HepG2 (cell line): ENCODE measurements at regions not wholly inside any gene's neighbourhood (a gene's known extent, or its start where the extent isn't known, plus 50 kb on each side); places are given as distances from the start of the nearest gene placed in this dataset.

Source experiments
- ATAC-seq: fragments of 200-7000 bp; cut with Tn5 transposase; 3 replicates; pipeline ENCODE4 v1.9.1; 2020; ENCODE audit warnings: mild to moderate bottlenecking, moderate library complexity
- BruUV-seq: library from RNA; stranded (reverse); fragments of 400-500 nt; replicated peaks from 2 replicates; lab custom pipeline; 2021; lab: Mats Ljungman, UMichigan
- CTCF ChIA-PET: fragments of 300-600 bp; formaldehyde crosslinking; extraction: SDS; loops from one replicate; lab custom pipeline; 2021; ENCODE audit warnings: low total read pairs, inconsistent platforms, low intra/inter-chr PET ratio; lab: Yijun Ruan, JAX
- POLR2A ChIA-PET: fragments of 350-600 bp; sonication (Branson Sonifier 250); formaldehyde crosslinking; loops from one replicate; lab custom pipeline; 2020; ENCODE audit warnings: antibody characterized with exemption, inconsistent platforms; lab: Yijun Ruan, JAX
- DNase-seq: peaks from one replicate; pipeline ENCODE4 v3.0.0-alpha.2; 2015; ENCODE audit warnings: low spot score
- FAIRE-seq: peaks from 3 replicates; lab custom pipeline; 2011; peaks lifted over from hg19 to GRCh38; lab: Jason Lieb, UNC
- H2AFZ ChIP-seq: one replicate; pipeline ENCODE4 v1.6.1; 2011; ENCODE audit warnings: low read length, inconsistent platforms
- H3K27ac ChIP-seq: fragments of 300-600 bp; 3 replicates; pipeline ENCODE4 v1.8.0; 2011; ENCODE audit warnings: mixed run types, mild to moderate bottlenecking, mixed read lengths, low read length, inconsistent platforms; ENCODE audit not compliant: insufficient read depth; ENCODE audit errors: extremely low read length
- H3K27me3 ChIP-seq, 2 experiments: fragments of 200-600 bp in 1 of 2; 2 replicates in 1 of 2; 3 replicates in 1 of 2; pipeline versions ENCODE4 v1.6.0 to v1.8.0; 2011; ENCODE audit warnings: low read length in 2 of 2, mild to moderate bottlenecking in 2 of 2, moderate library complexity in 2 of 2, inconsistent platforms in 1 of 2; ENCODE audit not compliant: insufficient read depth in 2 of 2, control insufficient read depth in 1 of 2
- H3K36me3 ChIP-seq, 2 experiments: fragments of 200-600 bp in 1 of 2; replicated peaks in 1 of 2; 2 replicates in 1 of 2; 3 replicates in 1 of 2; pipeline versions ENCODE4 v1.5.1 to v1.8.0; 2011; ENCODE audit warnings: low read length in 2 of 2, inconsistent platforms in 1 of 2; ENCODE audit not compliant: insufficient read depth in 2 of 2, control insufficient read depth in 1 of 2
- H3K4me1 ChIP-seq: 2 replicates; pipeline ENCODE4 v1.5.1; 2012; ENCODE audit warnings: low read length, inconsistent platforms; ENCODE audit not compliant: insufficient read depth
- H3K4me2 ChIP-seq: 2 replicates; pipeline ENCODE4 v1.6.0; 2011; ENCODE audit warnings: low read depth, low read length, inconsistent platforms
- H3K4me3 ChIP-seq, 3 experiments: fragments of 200-600 bp in 1 of 3; sonication (generic), shearing (Covaris generic) in 1 of 3; replicated peaks in 1 of 3; 2 replicates each; pipeline ENCODE4 v1.5.1; 2011 to 2016; ENCODE audit warnings: low read length in 3 of 3, inconsistent platforms in 2 of 3, low read depth in 2 of 3, mild to moderate bottlenecking in 2 of 3, control low read depth in 1 of 3, mixed read lengths in 1 of 3; ENCODE audit not compliant: insufficient read depth in 1 of 3
- H3K79me2 ChIP-seq: one replicate; pipeline ENCODE4 v1.6.1; 2011; ENCODE audit warnings: low read length, inconsistent platforms; ENCODE audit not compliant: insufficient read depth
- H3K9ac ChIP-seq: 2 replicates; pipeline ENCODE4 v1.6.0; 2011; ENCODE audit warnings: mild to moderate bottlenecking, low read depth, low read length, inconsistent platforms; ENCODE audit not compliant: insufficient read depth
- H3K9me3 ChIP-seq: 2 replicates; pipeline ENCODE4 v1.5.1; 2012; ENCODE audit warnings: mild to moderate bottlenecking, low read length
- H4K20me1 ChIP-seq: 2 replicates; pipeline ENCODE4 v1.6.0; 2011; ENCODE audit warnings: inconsistent platforms, mild to moderate bottlenecking, low read length, moderate library complexity; ENCODE audit not compliant: insufficient read depth
- E2F5 ChIP-seq: sonication (generic); formaldehyde crosslinking; conservative IDR thresholded peaks from 2 replicates; pipeline ENCODE4 v1.4.0; 2020; ENCODE audit warnings: missing genetic modification reagents
- RARG ChIP-seq: sonication (generic); formaldehyde crosslinking; IDR thresholded peaks from 2 replicates; pipeline ENCODE4 v1.4.0; 2020; ENCODE audit warnings: low read depth, mild to moderate bottlenecking, missing genetic modification reagents
- RORA ChIP-seq: sonication (generic); formaldehyde crosslinking; IDR thresholded peaks from 2 replicates; pipeline ENCODE4 v1.5.0; 2020; ENCODE audit warnings: mild to moderate bottlenecking, missing genetic modification reagents, moderate library complexity
- THAP7 ChIP-seq: sonication (generic); formaldehyde crosslinking; IDR thresholded peaks from 2 replicates; pipeline ENCODE4 v1.8.1; 2023; ENCODE audit warnings: mild to moderate bottlenecking, missing genetic modification reagents
- ZNF607 ChIP-seq: sonication (generic); formaldehyde crosslinking; IDR thresholded peaks from 2 replicates; pipeline ENCODE4 v1.5.1; 2020; ENCODE audit warnings: missing genetic modification reagents, mild to moderate bottlenecking, borderline replicate concordance
- WGBS: methylation state at CpG from one replicate; pipeline ENCODE4 v1.1.6; 2017; ENCODE audit warnings: low lambda C conversion rate; 5-methylcytosine and 5-hydroxymethylcytosine counted together
- in situ Hi-C: cut with HindIII; loops from 2 replicates; pipeline ENCODE4 v1.10.0; 2017; ENCODE audit warnings: low pct_unique_long_range_greater_than_20kb; ENCODE audit not compliant: extremely low pct_ligation_motif_present
- intact Hi-C: fragments of 100-400 bp; cut with micrococcal nuclease; formaldehyde crosslinking; loops from one replicate; pipeline ENCODE4 v1.10.0; 2022; ENCODE audit not compliant: unreplicated experiment

GRCh38 chr13:80590551-80590950 lies 249.6 kb upstream of the SPRY2 start:
- no TSS peak for BruUV-seq
- under 1% methylated on average over 3 of the region's 3 CpGs for WGBS
- TF ChIP-seq E2F5 (CRISPR knock-in tag) (no peak), ZNF607 (CRISPR knock-in tag) (no peak), RORA (CRISPR knock-in tag) (no peak), THAP7 (CRISPR knock-in tag) (no peak)
- ATAC-seq, result no peak
- Histone ChIP-seq H3K36me3 (no peaks in the 10 kb centered on the region), H2AFZ (no peak overlapping the region), H4K20me1 (no peaks in the 10 kb centered on the region), H3K9ac (no peak overlapping the region), H3K9me3 (peaks cover 4% of the 10 kb centered on the region; the same call in 1 of the 2 replicates), H3K27me3 (no peaks in the 10 kb centered on the region), H3K4me2 (no peak overlapping the region), H3K4me1 (no peaks in the 10 kb centered on the region), H3K79me2 (no peaks in the 10 kb centered on the region), H3K27ac (no peak overlapping the region), H3K4me3 (no peak overlapping the region)
- ChIA-PET POLR2A (no interaction called here), CTCF (no interaction called here)
- intact Hi-C loops, result no loop called here
- FAIRE-seq, result no peak
- no peak for DNase-seq
- in situ Hi-C loops, result no loop called here

GRCh38 chr13:80586356-80586755 lies 245.4 kb upstream of the SPRY2 start:
- no peak overlapping the region for H3K9ac ChIP-seq
- 0% methylated on average over 2 of the region's 2 CpGs for WGBS
- CTCF ChIA-PET, result no interaction called here
- no peaks in the 10 kb centered on the region for H3K4me1 ChIP-seq
- H3K27me3 ChIP-seq, result no peaks in the 10 kb centered on the region
- in situ Hi-C loops, result no loop called here
- H3K27ac ChIP-seq, result no peak overlapping the region
- no peak overlapping the region for H3K4me2 ChIP-seq
- no TSS peak for BruUV-seq
- H3K79me2 ChIP-seq, result no peaks in the 10 kb centered on the region
- DNase-seq, result no peak
- FAIRE-seq, result no peak
- no peaks in the 10 kb centered on the region; the same call in 1 of the 2 replicates for H3K9me3 ChIP-seq
- H3K36me3 ChIP-seq, result no peaks in the 10 kb centered on the region
- H3K4me3 ChIP-seq, result no peak overlapping the region
- no peaks in the 10 kb centered on the region for H4K20me1 ChIP-seq
- H2AFZ ChIP-seq, result no peak overlapping the region
- no peak for TF ChIP-seq RARG (CRISPR knock-in tag)
- TF ChIP-seq, all 625 proteins: peak for 0
- no peak for ATAC-seq
- intact Hi-C loops, result no loop called here
- POLR2A ChIA-PET, result no interaction called here
